GM12878 (cell line): ENCODE measurements at regions not wholly inside any gene's neighbourhood (a gene's known extent, or its start where the extent isn't known, plus 50 kb on each side); places are given as distances from the start of the nearest gene placed in this dataset.

Experiments
- ATAC-seq: fragments of 200-7000 bp; cut with Tn5 transposase; 3 replicates; pipeline ENCODE4 v1.9.1; 2020; ENCODE audit warnings: mild to moderate bottlenecking, moderate library complexity
- BruUV-seq: library from RNA; stranded (reverse); fragments of 400-500 nt; replicated peaks from 2 replicates; lab custom pipeline; 2021; lab: Mats Ljungman, UMichigan
- CTCF ChIA-PET: fragments of 300-600 bp; sonication (Branson Sonifier 250); formaldehyde crosslinking; extraction: SDS; loops from one replicate; lab custom pipeline; 2021; ENCODE audit warnings: inconsistent platforms; lab: Yijun Ruan, JAX
- POLR2A ChIA-PET: fragments of 350-600 bp; formaldehyde crosslinking; extraction: SDS; loops from one replicate; lab custom pipeline; 2021; ENCODE audit warnings: inconsistent platforms; lab: Charles Lee
- RAD21 ChIA-PET: fragments of 300-600 bp; sonication (Branson Sonifier 250); formaldehyde crosslinking; loops from one replicate; lab custom pipeline; 2023; ENCODE audit warnings: antibody characterized with exemption; ENCODE audit not compliant: unreplicated experiment; lab: Charles Lee
- SMC1A ChIA-PET: fragments of 300-600 bp; sonication (Branson Sonifier 250); formaldehyde crosslinking; loops from one replicate; lab custom pipeline; 2023; ENCODE audit not compliant: unreplicated experiment, uncharacterized antibody; lab: Charles Lee
- DNase-seq: peaks from one replicate; pipeline ENCODE4 v3.0.0-alpha.2; 2011; ENCODE audit warnings: low read depth, low spot score
- FAIRE-seq: peaks from 3 replicates; lab custom pipeline; 2011; peaks lifted over from hg19 to GRCh38; lab: Jason Lieb, UNC
- H2AFZ ChIP-seq: 2 replicates; pipeline ENCODE4 v1.6.0; 2011; ENCODE audit warnings: low read depth, low read length, control low read depth; ENCODE audit not compliant: control insufficient read depth
- H3K27ac ChIP-seq: 2 replicates; pipeline ENCODE4 v1.5.1; 2011; ENCODE audit warnings: control low read depth; ENCODE audit not compliant: control insufficient read depth, insufficient read depth
- H3K27me3 ChIP-seq, 2 experiments: replicated peaks in 1 of 2; 2 replicates each; pipeline versions ENCODE4 v1.6.0 to v1.6.1; 2011; ENCODE audit warnings: low read length in 1 of 2; ENCODE audit not compliant: control insufficient read depth in 2 of 2, insufficient read depth in 2 of 2
- H3K36me3 ChIP-seq, 2 experiments: 2 replicates each; pipeline ENCODE4 v1.5.1; 2011; ENCODE audit warnings: low read length in 1 of 2; ENCODE audit not compliant: control insufficient read depth in 2 of 2, insufficient read depth in 2 of 2
- H3K4me1 ChIP-seq: 2 replicates; pipeline ENCODE4 v1.6.1; 2011; ENCODE audit warnings: mild to moderate bottlenecking, low read length, moderate library complexity, mixed read lengths; ENCODE audit not compliant: control insufficient read depth, insufficient read depth
- H3K4me2 ChIP-seq: 2 replicates; pipeline ENCODE4 v1.6.0; 2011; ENCODE audit warnings: control low read depth; ENCODE audit not compliant: control insufficient read depth, insufficient read depth
- H3K4me3 ChIP-seq: fragments of 200-600 bp; sonication (generic); 2 replicates; pipeline ENCODE4 v1.5.1; 2016
- H3K79me2 ChIP-seq: 2 replicates; pipeline ENCODE4 v1.6.0; 2011; ENCODE audit warnings: low read length; ENCODE audit not compliant: control insufficient read depth, insufficient read depth
- H3K9ac ChIP-seq: 2 replicates; pipeline ENCODE4 v1.8.0; 2011; ENCODE audit warnings: low read length, control low read depth, mixed read lengths; ENCODE audit not compliant: control insufficient read depth, insufficient read depth
- H3K9me3 ChIP-seq: replicated peaks from 3 replicates; pipeline ENCODE4 v1.5.1; 2011; ENCODE audit warnings: mild to moderate bottlenecking, low read length; ENCODE audit not compliant: control insufficient read depth, insufficient read depth
- H4K20me1 ChIP-seq: 2 replicates; pipeline ENCODE4 v1.6.0; 2011; ENCODE audit not compliant: control insufficient read depth, insufficient read depth
- CUX1 ChIP-seq: IDR thresholded peaks from 2 replicates; pipeline ENCODE4 v1.6.1; 2012; ENCODE audit warnings: improper control_type of control experiment, low read depth, low read length; ENCODE audit not compliant: insufficient replicate concordance
- JUNB ChIP-seq: IDR thresholded peaks from 2 replicates; pipeline ENCODE4 v1.6.1; 2016; ENCODE audit warnings: antibody characterized with exemption, mild to moderate bottlenecking
- NFIC ChIP-seq: IDR thresholded peaks from 2 replicates; pipeline ENCODE4 v1.6.1; 2012; ENCODE audit warnings: low read depth, mild to moderate bottlenecking, inconsistent platforms, low read length, moderate library complexity
- NR2F1 ChIP-seq: fragments of 450-650 bp; conservative IDR thresholded peaks from 2 replicates; pipeline ENCODE4 v1.6.1; 2017; ENCODE audit warnings: mild to moderate bottlenecking
- TCF12 ChIP-seq: IDR thresholded peaks from 2 replicates; pipeline ENCODE4 v1.6.1; 2011; ENCODE audit warnings: low read depth, mild to moderate bottlenecking, low read length
- TCF3 ChIP-seq: IDR thresholded peaks from 2 replicates; pipeline ENCODE4 v1.6.1; 2012; ENCODE audit warnings: low read depth, mild to moderate bottlenecking, low read length, borderline replicate concordance; ENCODE audit not compliant: insufficient read depth
- WGBS: methylation state at CpG from one replicate; pipeline ENCODE4 v1.1.6; 2016; ENCODE audit warnings: low lambda C conversion rate; ENCODE audit not compliant: insufficient replicate concordance, insufficient coverage; ENCODE audit errors: missing lambda C conversion rate; 5-methylcytosine and 5-hydroxymethylcytosine counted together
- in situ Hi-C: fragments of 300-500 bp; cut with MboI; formaldehyde crosslinking; loops from 9 replicates; pipeline ENCODE4 v1.14.3; 2018; ENCODE audit warnings: mixed read lengths
- intact Hi-C: fragments of 100-400 bp; cut with micrococcal nuclease; formaldehyde crosslinking; loops from one replicate; pipeline ENCODE4 v1.14.2; 2022; ENCODE audit not compliant: unreplicated experiment
- TF ChIP-seq, protein P1 (sequence below): fragments of 450-650 bp; IDR thresholded peaks from 2 replicates; pipeline ENCODE4 v1.6.1; 2017; ENCODE audit warnings: mild to moderate bottlenecking, moderate library complexity

- Histone ChIP-seq H3K27ac (no peak overlapping the region), H3K4me1 (no peaks in the 10 kb centered on the region), H2AFZ (no peak overlapping the region), H3K9ac (no peak overlapping the region), H3K27me3 (no peaks in the 10 kb centered on the region), H3K4me2 (no peak overlapping the region), H3K36me3 (no peaks in the 10 kb centered on the region), H4K20me1 (no peaks in the 10 kb centered on the region), H3K4me3 (no peak overlapping the region), H3K79me2 (no peaks in the 10 kb centered on the region), H3K9me3 (no peaks in the 10 kb centered on the region; the same call in 2 of the 3 replicates)
- intact Hi-C loops: no loop called here
- in situ Hi-C loops: no loop called here
- ChIA-PET SMC1A (no interaction called here), POLR2A (no interaction called here), RAD21 (no interaction called here), CTCF (no interaction called here)
- ATAC-seq: no peak
- TF ChIP-seq NR2F1 (no peak), CUX1 (no peak), JUNB (no peak), TCF12 (no peak), TCF3 (no peak), NFIC (no peak)
- TF ChIP-seq, protein P1, sequence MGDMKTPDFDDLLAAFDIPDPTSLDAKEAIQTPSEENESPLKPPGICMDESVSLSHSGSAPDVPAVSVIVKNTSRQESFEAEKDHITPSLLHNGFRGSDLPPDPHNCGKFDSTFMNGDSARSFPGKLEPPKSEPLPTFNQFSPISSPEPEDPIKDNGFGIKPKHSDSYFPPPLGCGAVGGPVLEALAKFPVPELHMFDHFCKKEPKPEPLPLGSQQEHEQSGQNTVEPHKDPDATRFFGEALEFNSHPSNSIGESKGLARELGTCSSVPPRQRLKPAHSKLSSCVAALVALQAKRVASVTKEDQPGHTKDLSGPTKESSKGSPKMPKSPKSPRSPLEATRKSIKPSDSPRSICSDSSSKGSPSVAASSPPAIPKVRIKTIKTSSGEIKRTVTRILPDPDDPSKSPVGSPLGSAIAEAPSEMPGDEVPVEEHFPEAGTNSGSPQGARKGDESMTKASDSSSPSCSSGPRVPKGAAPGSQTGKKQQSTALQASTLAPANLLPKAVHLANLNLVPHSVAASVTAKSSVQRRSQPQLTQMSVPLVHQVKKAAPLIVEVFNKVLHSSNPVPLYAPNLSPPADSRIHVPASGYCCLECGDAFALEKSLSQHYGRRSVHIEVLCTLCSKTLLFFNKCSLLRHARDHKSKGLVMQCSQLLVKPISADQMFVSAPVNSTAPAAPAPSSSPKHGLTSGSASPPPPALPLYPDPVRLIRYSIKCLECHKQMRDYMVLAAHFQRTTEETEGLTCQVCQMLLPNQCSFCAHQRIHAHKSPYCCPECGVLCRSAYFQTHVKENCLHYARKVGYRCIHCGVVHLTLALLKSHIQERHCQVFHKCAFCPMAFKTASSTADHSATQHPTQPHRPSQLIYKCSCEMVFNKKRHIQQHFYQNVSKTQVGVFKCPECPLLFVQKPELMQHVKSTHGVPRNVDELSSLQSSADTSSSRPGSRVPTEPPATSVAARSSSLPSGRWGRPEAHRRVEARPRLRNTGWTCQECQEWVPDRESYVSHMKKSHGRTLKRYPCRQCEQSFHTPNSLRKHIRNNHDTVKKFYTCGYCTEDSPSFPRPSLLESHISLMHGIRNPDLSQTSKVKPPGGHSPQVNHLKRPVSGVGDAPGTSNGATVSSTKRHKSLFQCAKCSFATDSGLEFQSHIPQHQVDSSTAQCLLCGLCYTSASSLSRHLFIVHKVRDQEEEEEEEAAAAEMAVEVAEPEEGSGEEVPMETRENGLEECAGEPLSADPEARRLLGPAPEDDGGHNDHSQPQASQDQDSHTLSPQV: no peak
- FAIRE-seq: no peak
- BruUV-seq: no TSS peak
- DNase-seq: no peak
- 34% methylated on average over 16 of the region's 16 CpGs for WGBS
Observed at GRCh38 chr4:187235456-187236170, 512.0 kb upstream of the FAT1 start.
